ENCODE measurements at regions not wholly inside any gene's neighbourhood (a gene's known extent, or its start where the extent isn't known, plus 50 kb on each side); places are given as distances from the start of the nearest gene placed in this dataset.

- TF ChIP-seq CTCF (IDR thresholded peaks at IDR 0.05), result no peak
- no peak for TF ChIP-seq POLR2A (IDR thresholded peaks at IDR 0.05)
Observed at GRCh38 chr17:65277576-65277975, 140.4 kb downstream of the RGS9 start.
